ENCODE measurements at regions not wholly inside any gene's neighbourhood (a gene's known extent, or its start where the extent isn't known, plus 50 kb on each side); places are given as distances from the start of the nearest gene placed in this dataset.

DNA sequence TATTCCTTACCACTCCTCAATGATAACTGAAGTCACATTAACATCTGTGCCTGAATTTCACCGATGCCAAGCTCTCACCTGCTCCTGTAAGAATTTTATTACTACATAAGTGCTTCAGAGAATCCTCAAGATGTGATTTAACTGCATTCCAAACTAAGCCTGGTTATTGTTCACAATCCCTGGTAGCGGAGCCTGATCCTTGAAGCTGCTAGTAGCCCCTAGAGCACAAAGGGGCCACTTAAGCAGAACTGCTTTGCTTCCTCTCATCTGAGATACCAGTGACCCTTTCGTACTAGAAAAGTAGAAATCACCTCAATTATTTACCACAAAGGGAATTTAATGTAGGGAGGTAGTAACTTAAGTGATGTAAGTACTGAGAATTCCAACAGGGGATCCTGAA, 529.6 kb downstream of the CPS1 start:
- Histone ChIP-seq H3K4me1 (ENCODE audit: insufficient read depth, low read length) (no peaks in the 10 kb centered on the region), H3K4me2 (ENCODE audit: insufficient read depth, low read length) (no peak overlapping the region), H3K9me3 (ENCODE audit: insufficient read depth, low read length, severe bottlenecking) (no peaks in the 10 kb centered on the region), H3K4me3 (ENCODE audit: low read depth in 1 of 2, low read length in 2 of 2) (no peak overlapping the region), H3K9ac (ENCODE audit: low read depth, low read length) (no peak overlapping the region), H3K27me3 (ENCODE audit: insufficient read depth, low read length, poor library complexity) (no peaks in the 10 kb centered on the region), H2AFZ (ENCODE audit: low read depth, low read length) (no peak overlapping the region), H4K20me1 (ENCODE audit: insufficient read depth, low read length) (no peaks in the 10 kb centered on the region), H3K36me3 (ENCODE audit: insufficient read depth, low read length) (no peaks in the 10 kb centered on the region), H3K79me2 (ENCODE audit: insufficient read depth, low read length) (no peaks in the 10 kb centered on the region), H3K27ac (ENCODE audit: low read length) (no peak overlapping the region)
- TF ChIP-seq, protein P1, sequence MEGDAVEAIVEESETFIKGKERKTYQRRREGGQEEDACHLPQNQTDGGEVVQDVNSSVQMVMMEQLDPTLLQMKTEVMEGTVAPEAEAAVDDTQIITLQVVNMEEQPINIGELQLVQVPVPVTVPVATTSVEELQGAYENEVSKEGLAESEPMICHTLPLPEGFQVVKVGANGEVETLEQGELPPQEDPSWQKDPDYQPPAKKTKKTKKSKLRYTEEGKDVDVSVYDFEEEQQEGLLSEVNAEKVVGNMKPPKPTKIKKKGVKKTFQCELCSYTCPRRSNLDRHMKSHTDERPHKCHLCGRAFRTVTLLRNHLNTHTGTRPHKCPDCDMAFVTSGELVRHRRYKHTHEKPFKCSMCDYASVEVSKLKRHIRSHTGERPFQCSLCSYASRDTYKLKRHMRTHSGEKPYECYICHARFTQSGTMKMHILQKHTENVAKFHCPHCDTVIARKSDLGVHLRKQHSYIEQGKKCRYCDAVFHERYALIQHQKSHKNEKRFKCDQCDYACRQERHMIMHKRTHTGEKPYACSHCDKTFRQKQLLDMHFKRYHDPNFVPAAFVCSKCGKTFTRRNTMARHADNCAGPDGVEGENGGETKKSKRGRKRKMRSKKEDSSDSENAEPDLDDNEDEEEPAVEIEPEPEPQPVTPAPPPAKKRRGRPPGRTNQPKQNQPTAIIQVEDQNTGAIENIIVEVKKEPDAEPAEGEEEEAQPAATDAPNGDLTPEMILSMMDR (IDR thresholded peaks at IDR 0.05; ENCODE audit: borderline replicate concordance, extremely low read depth, low read length, poor library complexity, severe bottlenecking), result no peak
- TF ChIP-seq EZH2 (IDR thresholded peaks at IDR 0.05; ENCODE audit: borderline replicate concordance, low read depth, low read length, severe bottlenecking), result no peak
- DNase-seq (no peak), ATAC-seq (ENCODE audit: insufficient read depth, low read depth) (no peak)

DNA sequence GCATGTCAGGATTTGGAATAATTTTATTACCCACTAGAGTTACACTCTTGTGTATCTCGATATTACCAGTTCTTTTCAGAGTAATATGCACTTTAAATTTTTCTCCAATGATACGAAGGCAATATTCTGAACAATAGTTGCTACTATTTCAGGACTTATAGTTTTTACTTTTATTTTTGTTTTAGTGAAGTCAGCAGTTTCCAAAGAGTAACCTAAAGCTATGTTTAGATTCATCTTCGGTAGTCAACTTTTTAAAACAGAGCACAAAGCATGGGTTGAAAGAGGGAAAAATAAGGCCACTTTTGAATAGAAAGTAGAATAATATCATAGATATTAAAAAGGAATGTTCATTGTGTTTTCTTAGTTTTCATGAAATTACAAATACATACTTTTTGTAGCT, 532.7 kb downstream of the CPS1 start:
- DNase-seq (no peak), ATAC-seq (ENCODE audit: insufficient read depth, low read depth) (no peak)
- H3K27ac ChIP-seq (ENCODE audit: low read length), result no peak overlapping the region
- H3K9ac ChIP-seq (ENCODE audit: low read depth, low read length), result no peak overlapping the region
- no peaks in the 10 kb centered on the region for H3K27me3 ChIP-seq (ENCODE audit: insufficient read depth, low read length, poor library complexity)
- H4K20me1 ChIP-seq (ENCODE audit: insufficient read depth, low read length), result no peaks in the 10 kb centered on the region
- H3K4me3 ChIP-seq (ENCODE audit: low read depth in 1 of 2, low read length in 2 of 2), result no peak overlapping the region
- no peak overlapping the region for H2AFZ ChIP-seq (ENCODE audit: low read depth, low read length)
- no peak overlapping the region for H3K4me2 ChIP-seq (ENCODE audit: insufficient read depth, low read length)
- H3K36me3 ChIP-seq (ENCODE audit: insufficient read depth, low read length), result no peaks in the 10 kb centered on the region
- TF ChIP-seq EZH2 (IDR thresholded peaks at IDR 0.05; ENCODE audit: borderline replicate concordance, low read depth, low read length, severe bottlenecking), result no peak
- TF ChIP-seq, protein P1 (IDR thresholded peaks at IDR 0.05; ENCODE audit: borderline replicate concordance, extremely low read depth, low read length, poor library complexity, severe bottlenecking), result no peak
- H3K79me2 ChIP-seq (ENCODE audit: insufficient read depth, low read length), result no peaks in the 10 kb centered on the region
- no peaks in the 10 kb centered on the region for H3K9me3 ChIP-seq (ENCODE audit: insufficient read depth, low read length, severe bottlenecking)
- H3K4me1 ChIP-seq (ENCODE audit: insufficient read depth, low read length), result no peaks in the 10 kb centered on the region

DNA sequence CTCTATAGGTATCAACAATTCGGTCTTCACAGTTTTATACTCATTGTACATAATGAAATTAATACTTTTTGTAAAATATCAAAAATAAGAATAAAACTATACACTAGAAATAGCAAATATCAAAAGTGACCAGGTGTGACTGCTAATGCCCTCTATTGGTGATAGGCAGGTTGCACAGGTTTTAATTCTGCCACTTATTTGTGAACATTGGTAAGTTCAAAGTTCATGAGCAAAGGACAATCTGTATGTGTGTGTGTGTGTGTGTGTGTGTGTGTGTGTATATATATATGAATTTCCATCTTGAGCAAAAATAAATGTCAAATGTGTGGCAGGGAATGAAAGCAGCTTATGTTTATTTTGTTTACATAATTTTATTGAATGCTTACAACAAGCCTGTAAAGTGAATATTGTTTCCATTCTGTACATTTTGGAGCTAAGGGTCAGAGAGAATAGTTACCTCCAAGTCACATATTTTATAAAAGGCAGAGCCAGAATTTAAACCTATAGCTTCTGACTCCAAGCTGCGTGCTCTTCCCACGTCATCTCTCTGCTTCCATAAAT, 537.4 kb downstream of the CPS1 start:
- Histone ChIP-seq H3K27me3 (ENCODE audit: insufficient read depth, low read length, poor library complexity) (no peaks in the 10 kb centered on the region), H3K9ac (ENCODE audit: low read depth, low read length) (no peak overlapping the region), H2AFZ (ENCODE audit: low read depth, low read length) (no peak overlapping the region), H3K79me2 (ENCODE audit: insufficient read depth, low read length) (no peaks in the 10 kb centered on the region), H3K36me3 (ENCODE audit: insufficient read depth, low read length) (no peaks in the 10 kb centered on the region), H3K9me3 (ENCODE audit: insufficient read depth, low read length, severe bottlenecking) (no peaks in the 10 kb centered on the region), H3K27ac (ENCODE audit: low read length) (no peak overlapping the region), H3K4me3 (ENCODE audit: low read depth in 1 of 2, low read length in 2 of 2) (no peak overlapping the region), H3K4me1 (ENCODE audit: insufficient read depth, low read length) (no peaks in the 10 kb centered on the region), H4K20me1 (ENCODE audit: insufficient read depth, low read length) (no peaks in the 10 kb centered on the region), H3K4me2 (ENCODE audit: insufficient read depth, low read length) (no peak overlapping the region)
- ATAC-seq (ENCODE audit: insufficient read depth, low read depth) (no peak), DNase-seq (no peak)
- TF ChIP-seq EZH2 (IDR thresholded peaks at IDR 0.05; ENCODE audit: borderline replicate concordance, low read depth, low read length, severe bottlenecking), result no peak
- TF ChIP-seq, protein P1 (IDR thresholded peaks at IDR 0.05; ENCODE audit: borderline replicate concordance, extremely low read depth, low read length, poor library complexity, severe bottlenecking), result peak; percentile 46

DNA sequence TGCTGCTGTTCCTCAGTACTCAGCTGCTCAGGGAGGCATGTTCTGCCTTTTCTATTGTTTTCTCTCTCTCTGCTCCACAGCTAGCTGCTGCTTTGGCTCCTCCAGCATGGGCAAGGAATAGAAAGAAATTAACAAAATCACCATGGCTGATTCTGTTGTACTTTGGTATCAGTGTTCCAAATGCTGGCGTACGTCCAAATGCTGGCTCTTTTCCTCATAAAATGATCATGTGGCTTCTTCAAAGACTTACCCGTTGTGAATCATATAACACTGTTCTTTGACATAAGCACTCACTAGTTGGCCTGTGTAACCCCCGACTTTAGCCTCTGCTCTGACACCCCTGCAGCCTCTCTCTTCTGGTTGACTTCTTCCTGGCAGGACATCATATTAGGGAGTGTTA, 547.6 kb downstream of the CPS1 start:
- Histone ChIP-seq H3K9me3 (ENCODE audit: insufficient read depth, low read length, severe bottlenecking) (no peaks in the 10 kb centered on the region), H3K36me3 (ENCODE audit: insufficient read depth, low read length) (no peaks in the 10 kb centered on the region), H3K79me2 (ENCODE audit: insufficient read depth, low read length) (no peaks in the 10 kb centered on the region), H4K20me1 (ENCODE audit: insufficient read depth, low read length) (no peaks in the 10 kb centered on the region), H3K4me1 (ENCODE audit: insufficient read depth, low read length) (no peaks in the 10 kb centered on the region), H3K4me2 (ENCODE audit: insufficient read depth, low read length) (no peak overlapping the region), H3K9ac (ENCODE audit: low read depth, low read length) (no peak overlapping the region), H3K27me3 (ENCODE audit: insufficient read depth, low read length, poor library complexity) (no peaks in the 10 kb centered on the region), H3K27ac (ENCODE audit: low read length) (no peak overlapping the region), H3K4me3 (ENCODE audit: low read depth in 1 of 2, low read length in 2 of 2) (no peak overlapping the region), H2AFZ (ENCODE audit: low read depth, low read length) (no peak overlapping the region)
- ATAC-seq (ENCODE audit: insufficient read depth, low read depth), result no peak
- DNase-seq, result no peak
- TF ChIP-seq EZH2 (IDR thresholded peaks at IDR 0.05; ENCODE audit: borderline replicate concordance, low read depth, low read length, severe bottlenecking), result no peak
- TF ChIP-seq, protein P1 (IDR thresholded peaks at IDR 0.05; ENCODE audit: borderline replicate concordance, extremely low read depth, low read length, poor library complexity, severe bottlenecking), result no peak

Data from DND-41 (cell line).